ENCODE measurements at regions not wholly inside any gene's neighbourhood (a gene's known extent, or its start where the extent isn't known, plus 50 kb on each side); places are given as distances from the start of the nearest gene placed in this dataset.
A peak's percentile ranks its signal among the peaks of the same experiment; 100 is the strongest.

- Histone ChIP-seq H2BK15ac (replicated peaks; ENCODE audit: low read depth) (no peak overlapping the region), H2BK120ac (ENCODE audit: low read depth, low read length) (no peak overlapping the region), H3K27ac (ENCODE audit: low read depth, low read length) (no peak overlapping the region), H4K8ac (ENCODE audit: low read depth, low read length) (no peak overlapping the region), H3K4ac (ENCODE audit: low read depth, low read length) (no peak overlapping the region), H3K4me1 (ENCODE audit: control insufficient read depth, low read depth, low read length) (peaks cover 2% of the 10 kb centered on the region), H3K27me3 (ENCODE audit: insufficient read depth, low read length, poor library complexity) (no peaks in the 10 kb centered on the region), H3K79me2 (ENCODE audit: control insufficient read depth, insufficient read depth, low read length) (no peaks in the 10 kb centered on the region), H3K79me1 (ENCODE audit: low read length) (no peaks in the 10 kb centered on the region), H3K9ac (ENCODE audit: low read length) (no peak overlapping the region), H3K4me2 (ENCODE audit: low read length) (no peak overlapping the region), H2AK5ac (ENCODE audit: low read length) (no peak overlapping the region), H3K4me3 (ENCODE audit: low read length) (no peak overlapping the region), H3K23ac (ENCODE audit: low read length) (no peak overlapping the region), H4K5ac (ENCODE audit: low read length) (no peak overlapping the region), H3K18ac (ENCODE audit: low read length) (no peak overlapping the region), H3K36me3 (ENCODE audit: control insufficient read depth, insufficient read depth, low read length) (no peaks in the 10 kb centered on the region), H3K56ac (ENCODE audit: low read length) (no peak overlapping the region), H2BK5ac (ENCODE audit: low read length) (no peak overlapping the region)
- DNase-seq = no peak
- no CpG with 5 or more reads among the region's 2 CpGs for WGBS (ENCODE audit: extremely low coverage, insufficient coverage, low lambda C conversion rate)
Measured at GRCh38 chr9:88745276-88746001, 210.5 kb downstream of the NXNL2 start.

GRCh38 chr9:88746029-88746742 is 211.2 kb downstream of the NXNL2 start:
- no peak overlapping the region for H4K5ac ChIP-seq (ENCODE audit: low read length)
- no peaks in the 10 kb centered on the region for H3K79me1 ChIP-seq (ENCODE audit: low read length)
- no peak for DNase-seq
- H3K56ac ChIP-seq (ENCODE audit: low read length) = peak overlapping the region; percentile 12
- no peaks in the 10 kb centered on the region for H3K27me3 ChIP-seq (ENCODE audit: insufficient read depth, low read length, poor library complexity)
- H2BK15ac ChIP-seq (replicated peaks; ENCODE audit: low read depth) = no peak overlapping the region
- no peaks in the 10 kb centered on the region for H3K36me3 ChIP-seq (ENCODE audit: control insufficient read depth, insufficient read depth, low read length)
- no peak overlapping the region for H3K9ac ChIP-seq (ENCODE audit: low read length)
- no peak overlapping the region for H2BK120ac ChIP-seq (ENCODE audit: low read depth, low read length)
- no peak overlapping the region for H2AK5ac ChIP-seq (ENCODE audit: low read length)
- H3K18ac ChIP-seq (ENCODE audit: low read length) = peak overlapping the region; percentile 62
- peaks cover 2% of the 10 kb centered on the region for H3K4me1 ChIP-seq (ENCODE audit: control insufficient read depth, low read depth, low read length)
- no peak overlapping the region for H4K8ac ChIP-seq (ENCODE audit: low read depth, low read length)
- no peak overlapping the region for H3K4ac ChIP-seq (ENCODE audit: low read depth, low read length)
- no peaks in the 10 kb centered on the region for H3K79me2 ChIP-seq (ENCODE audit: control insufficient read depth, insufficient read depth, low read length)
- no peak overlapping the region for H2BK5ac ChIP-seq (ENCODE audit: low read length)
- WGBS (ENCODE audit: extremely low coverage, insufficient coverage, low lambda C conversion rate) = no CpG with 5 or more reads among the region's 6 CpGs
- H3K4me3 ChIP-seq (ENCODE audit: low read length) = no peak overlapping the region
- H3K27ac ChIP-seq (ENCODE audit: low read depth, low read length) = peak overlapping the region; percentile 93
- H3K4me2 ChIP-seq (ENCODE audit: low read length) = no peak overlapping the region
- no peak overlapping the region for H3K23ac ChIP-seq (ENCODE audit: low read length)

GRCh38 chr9:88746743-88747398 is 211.9 kb downstream of the NXNL2 start:
- peak overlapping the region; percentile 52 for H2BK5ac ChIP-seq (ENCODE audit: low read length)

GRCh38 chr9:88747768-88748167 is 212.8 kb downstream of the NXNL2 start:
- H3K56ac ChIP-seq (ENCODE audit: low read length) = peak overlapping the region; percentile 70
- H3K4me2 ChIP-seq (ENCODE audit: low read length) = no peak overlapping the region
- no peak overlapping the region for H3K9ac ChIP-seq (ENCODE audit: low read length)
- H3K27me3 ChIP-seq (ENCODE audit: insufficient read depth, low read length, poor library complexity) = no peaks in the 10 kb centered on the region
- H4K5ac ChIP-seq (ENCODE audit: low read length) = no peak overlapping the region
- no peak overlapping the region for H3K4me3 ChIP-seq (ENCODE audit: low read length)
- no peak overlapping the region for H4K8ac ChIP-seq (ENCODE audit: low read depth, low read length)
- peak; percentile 81 for DNase-seq
- WGBS (ENCODE audit: extremely low coverage, insufficient coverage, low lambda C conversion rate) = no CpG with 5 or more reads among the region's 5 CpGs
- peak overlapping the region; percentile 42 for H2BK15ac ChIP-seq (replicated peaks; ENCODE audit: low read depth)
- no peaks in the 10 kb centered on the region for H3K36me3 ChIP-seq (ENCODE audit: control insufficient read depth, insufficient read depth, low read length)
- H2BK120ac ChIP-seq (ENCODE audit: low read depth, low read length) = no peak overlapping the region
- H2AK5ac ChIP-seq (ENCODE audit: low read length) = no peak overlapping the region
- no peaks in the 10 kb centered on the region for H3K79me1 ChIP-seq (ENCODE audit: low read length)
- peak overlapping the region; percentile 93 for H3K27ac ChIP-seq (ENCODE audit: low read depth, low read length)
- peak overlapping the region; percentile 78 for H3K18ac ChIP-seq (ENCODE audit: low read length)
- no peaks in the 10 kb centered on the region for H3K79me2 ChIP-seq (ENCODE audit: control insufficient read depth, insufficient read depth, low read length)
- H3K4ac ChIP-seq (ENCODE audit: low read depth, low read length) = peak overlapping the region; percentile 62
- no peak overlapping the region for H3K23ac ChIP-seq (ENCODE audit: low read length)
- H3K4me1 ChIP-seq (ENCODE audit: control insufficient read depth, low read depth, low read length) = peaks cover 2% of the 10 kb centered on the region
- H2BK5ac ChIP-seq (ENCODE audit: low read length) = peak overlapping the region; percentile 28

More at GRCh38 chr9:88746743-88747398, 211.9 kb downstream of the NXNL2 start:
- peak; percentile 84 for DNase-seq
- no peaks in the 10 kb centered on the region for H3K36me3 ChIP-seq (ENCODE audit: control insufficient read depth, insufficient read depth, low read length)
- no peak overlapping the region for H3K4ac ChIP-seq (ENCODE audit: low read depth, low read length)
- H3K23ac ChIP-seq (ENCODE audit: low read length) = no peak overlapping the region
- H3K27ac ChIP-seq (ENCODE audit: low read depth, low read length) = peak overlapping the region; percentile 93
- no peak overlapping the region for H2BK120ac ChIP-seq (ENCODE audit: low read depth, low read length)
- H4K5ac ChIP-seq (ENCODE audit: low read length) = no peak overlapping the region
- H3K4me2 ChIP-seq (ENCODE audit: low read length) = no peak overlapping the region
- H3K27me3 ChIP-seq (ENCODE audit: insufficient read depth, low read length, poor library complexity) = no peaks in the 10 kb centered on the region
- H4K8ac ChIP-seq (ENCODE audit: low read depth, low read length) = no peak overlapping the region
- no peaks in the 10 kb centered on the region for H3K79me1 ChIP-seq (ENCODE audit: low read length)
- peak overlapping the region; percentile 70 for H3K56ac ChIP-seq (ENCODE audit: low read length)
- H3K18ac ChIP-seq (ENCODE audit: low read length) = peak overlapping the region; percentile 78
- WGBS (ENCODE audit: extremely low coverage, insufficient coverage, low lambda C conversion rate) = no CpG with 5 or more reads among the region's 9 CpGs
- H3K79me2 ChIP-seq (ENCODE audit: control insufficient read depth, insufficient read depth, low read length) = no peaks in the 10 kb centered on the region
- H3K9ac ChIP-seq (ENCODE audit: low read length) = peak overlapping the region; percentile 46
- H3K4me3 ChIP-seq (ENCODE audit: low read length) = no peak overlapping the region
- no peak overlapping the region for H2BK15ac ChIP-seq (replicated peaks; ENCODE audit: low read depth)
- peaks cover 2% of the 10 kb centered on the region for H3K4me1 ChIP-seq (ENCODE audit: control insufficient read depth, low read depth, low read length)
- H2AK5ac ChIP-seq (ENCODE audit: low read length) = no peak overlapping the region

GRCh38 chr9:88748566-88749261 is 213.7 kb downstream of the NXNL2 start:
- Histone ChIP-seq H2BK5ac (ENCODE audit: low read length) (no peak overlapping the region), H3K9ac (ENCODE audit: low read length) (no peak overlapping the region), H3K23ac (ENCODE audit: low read length) (no peak overlapping the region), H3K4ac (ENCODE audit: low read depth, low read length) (no peak overlapping the region), H3K27ac (ENCODE audit: low read depth, low read length) (no peak overlapping the region), H3K79me2 (ENCODE audit: control insufficient read depth, insufficient read depth, low read length) (no peaks in the 10 kb centered on the region), H4K5ac (ENCODE audit: low read length) (no peak overlapping the region), H3K18ac (ENCODE audit: low read length) (no peak overlapping the region), H3K79me1 (ENCODE audit: low read length) (no peaks in the 10 kb centered on the region), H3K4me3 (ENCODE audit: low read length) (no peak overlapping the region), H4K8ac (ENCODE audit: low read depth, low read length) (no peak overlapping the region), H2AK5ac (ENCODE audit: low read length) (no peak overlapping the region), H3K36me3 (ENCODE audit: control insufficient read depth, insufficient read depth, low read length) (no peaks in the 10 kb centered on the region), H2BK120ac (ENCODE audit: low read depth, low read length) (no peak overlapping the region), H3K4me1 (ENCODE audit: control insufficient read depth, low read depth, low read length) (peaks cover 2% of the 10 kb centered on the region), H3K4me2 (ENCODE audit: low read length) (no peak overlapping the region), H2BK15ac (replicated peaks; ENCODE audit: low read depth) (no peak overlapping the region), H3K27me3 (ENCODE audit: insufficient read depth, low read length, poor library complexity) (no peaks in the 10 kb centered on the region), H3K56ac (ENCODE audit: low read length) (no peak overlapping the region)
- no peak for DNase-seq
- WGBS (ENCODE audit: extremely low coverage, insufficient coverage, low lambda C conversion rate) = no CpG with 5 or more reads among the region's 5 CpGs
